A673 (cell line): ENCODE measurements at regions not wholly inside any gene's neighbourhood (a gene's known extent, or its start where the extent isn't known, plus 50 kb on each side); places are given as distances from the start of the nearest gene placed in this dataset.

ENCODE experiments used
- CTCF ChIP-seq: fragments of 300-800, 200-600 bp; sonication (generic); conservative IDR thresholded peaks from 2 replicates; pipeline ENCODE4 v1.5.1; 2017; ENCODE audit warnings: low read depth, mild to moderate bottlenecking, antibody characterized with exemption, low read length, moderate library complexity, mixed read lengths
- EZH2 ChIP-seq: fragments of 200-600 bp; sonication (generic); IDR thresholded peaks from 2 replicates; pipeline ENCODE4 v1.6.1; 2017; ENCODE audit warnings: borderline replicate concordance, low read depth, mild to moderate bottlenecking, mixed read lengths, antibody characterized with exemption, low read length; ENCODE audit not compliant: poor library complexity, severe bottlenecking

- TF ChIP-seq CTCF (0 out of 2 replicates have a peak, but pooled peaks have one; percentile 17), EZH2 (no peak)
These were observed 106.9 kb upstream of the ACSL4 start for GRCh38 chrX:109839694-109840567.
